WI38 (cell line): ENCODE measurements at regions not wholly inside any gene's neighbourhood (a gene's known extent, or its start where the extent isn't known, plus 50 kb on each side); places are given as distances from the start of the nearest gene placed in this dataset.

Source experiments
- H3K4me3 ChIP-seq: 2 replicates; pipeline ENCODE4 v1.5.1; 2011; ENCODE audit warnings: low read depth, mild to moderate bottlenecking, control low read depth, low read length
- CTCF ChIP-seq: IDR thresholded peaks from 2 replicates; pipeline ENCODE4 v1.5.1; 2012; ENCODE audit warnings: low read depth, mild to moderate bottlenecking, control low read depth, low read length

GRCh38 chr5:168052686-168053085, 238.8 kb upstream of the WWC1 start:
- no peak for TF ChIP-seq CTCF
- H3K4me3 ChIP-seq, result no peak overlapping the region

GRCh38 chr5:168054091-168054490, 237.4 kb upstream of the WWC1 start:
- no peak overlapping the region for H3K4me3 ChIP-seq
- no peak for TF ChIP-seq CTCF

DNA sequence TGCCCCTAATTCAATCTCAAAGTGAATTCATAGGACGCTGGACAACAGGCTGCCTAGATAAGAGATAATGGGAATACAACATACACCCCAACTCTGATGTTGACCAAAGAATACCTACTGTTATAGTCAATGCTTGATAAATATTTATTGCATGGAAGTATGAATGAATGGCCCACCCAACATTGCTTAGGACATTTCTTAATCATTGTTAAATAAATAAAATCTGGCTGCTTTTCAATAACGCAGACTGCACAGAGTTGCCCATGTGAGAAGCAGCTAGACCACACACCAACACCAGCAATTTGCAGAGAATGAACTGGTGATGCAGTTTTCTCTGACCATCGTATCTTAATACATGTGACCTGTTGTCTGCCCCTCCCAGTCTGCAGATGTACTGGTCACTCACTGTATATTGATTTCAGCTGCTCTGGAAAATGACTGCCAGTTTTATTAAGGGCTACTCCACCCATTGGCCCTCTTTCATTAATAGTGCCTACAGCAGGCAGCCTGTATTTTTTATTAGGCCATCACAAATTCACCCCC, 236.2 kb upstream of the WWC1 start:
- no peak for TF ChIP-seq CTCF
- H3K4me3 ChIP-seq, result no peak overlapping the region

DNA sequence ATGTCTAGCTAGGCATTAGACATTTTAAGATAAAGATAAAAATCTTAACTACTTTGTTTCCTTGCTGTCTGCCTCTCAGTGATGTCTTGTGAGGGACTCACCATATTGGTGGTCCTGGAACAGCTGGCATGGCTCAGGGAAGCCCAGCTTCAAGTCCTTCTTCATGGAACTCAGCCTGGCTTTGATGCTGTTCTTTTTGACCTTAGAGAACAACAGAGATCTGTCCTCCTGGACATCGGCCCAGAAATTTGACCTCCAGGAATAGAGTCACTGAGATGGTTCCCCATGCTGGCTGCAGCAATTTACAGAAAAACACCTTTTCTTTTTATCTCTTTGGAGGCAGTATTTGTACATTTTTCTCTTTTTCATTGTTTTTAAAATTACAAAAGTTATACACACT, 235.5 kb upstream of the WWC1 start:
- TF ChIP-seq CTCF, result no peak
- no peak overlapping the region for H3K4me3 ChIP-seq

- no peak overlapping the region for H3K4me3 ChIP-seq
- TF ChIP-seq CTCF, result no peak
Measured at GRCh38 chr5:168056499-168057182, 234.8 kb upstream of the WWC1 start.

DNA sequence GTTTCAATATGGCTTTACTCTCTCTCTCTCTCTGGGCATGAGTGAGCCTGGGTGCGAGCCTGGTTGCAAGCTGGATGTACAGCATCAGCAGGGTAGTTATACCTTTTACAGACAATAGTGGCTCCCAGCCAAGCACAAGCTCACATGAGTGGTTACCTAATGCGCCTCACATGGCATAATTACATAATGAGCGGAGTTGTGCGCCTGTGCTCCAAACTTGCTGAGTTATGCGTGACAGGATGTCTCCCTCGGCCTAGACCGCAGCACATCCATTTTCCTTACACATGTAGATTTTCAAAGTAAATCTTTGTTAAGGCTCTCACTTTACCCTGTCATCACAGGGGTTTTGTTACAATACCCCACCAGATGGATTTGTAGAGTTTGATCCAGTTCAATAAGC, 233.5 kb upstream of the WWC1 start:
- TF ChIP-seq CTCF, result no peak
- H3K4me3 ChIP-seq, result no peak overlapping the region

- no peak overlapping the region for H3K4me3 ChIP-seq
- no peak for TF ChIP-seq CTCF
Measured at GRCh38 chr5:168059131-168059530, 232.3 kb upstream of the WWC1 start.
